ENCODE measurements at regions not wholly inside any gene's neighbourhood (a gene's known extent, or its start where the extent isn't known, plus 50 kb on each side); places are given as distances from the start of the nearest gene placed in this dataset.

GRCh38 chr6:37085198-37085597, 79.7 kb downstream of the FGD2 start:
- TF ChIP-seq CTCF (IDR thresholded peaks at IDR 0.05), result no peak
- no peak for TF ChIP-seq POLR2A (IDR thresholded peaks at IDR 0.05)
